ENCODE measurements at regions not wholly inside any gene's neighbourhood (a gene's known extent, or its start where the extent isn't known, plus 50 kb on each side); places are given as distances from the start of the nearest gene placed in this dataset.

- Mint-ChIP-seq H3K9me3 (no peaks in the 10 kb centered on the region), H3K27ac (no peak overlapping the region), H3K27me3 (ENCODE audit: insufficient read depth) (peaks cover 32% of the 10 kb centered on the region), H3K36me3 (ENCODE audit: low read depth) (no peaks in the 10 kb centered on the region), H3K4me3 (no peak overlapping the region), H3K4me1 (ENCODE audit: low read depth) (no peaks in the 10 kb centered on the region)
- DNase-seq (ENCODE audit: low spot score), result no peak
- intact Hi-C loops (cut with micrococcal nuclease), result no loop called here
Observed at GRCh38 chr14:104464907-104465306, 114.7 kb upstream of the C14orf180 start.

- peaks cover 24% of the 10 kb centered on the region for H3K27me3 Mint-ChIP-seq (ENCODE audit: insufficient read depth)
- no peak overlapping the region for H3K27ac Mint-ChIP-seq
- no peaks in the 10 kb centered on the region for H3K9me3 Mint-ChIP-seq
- H3K4me1 Mint-ChIP-seq (ENCODE audit: low read depth), result no peaks in the 10 kb centered on the region
- intact Hi-C loops (cut with micrococcal nuclease), result no loop called here
- H3K36me3 Mint-ChIP-seq (ENCODE audit: low read depth), result no peaks in the 10 kb centered on the region
- H3K4me3 Mint-ChIP-seq, result no peak overlapping the region
- DNase-seq (ENCODE audit: low spot score), result no peak
Observed at GRCh38 chr14:104465482-104466390, 113.8 kb upstream of the C14orf180 start.

GRCh38 chr14:104467236-104467635 is 112.3 kb upstream of the C14orf180 start:
- Mint-ChIP-seq H3K27ac (no peak overlapping the region), H3K4me3 (no peak overlapping the region), H3K9me3 (no peaks in the 10 kb centered on the region), H3K4me1 (ENCODE audit: low read depth) (no peaks in the 10 kb centered on the region), H3K27me3 (ENCODE audit: insufficient read depth) (peaks cover 17% of the 10 kb centered on the region), H3K36me3 (ENCODE audit: low read depth) (no peaks in the 10 kb centered on the region)
- intact Hi-C loops (cut with micrococcal nuclease), result no loop called here
- no peak for DNase-seq (ENCODE audit: low spot score)

- no peak for DNase-seq (ENCODE audit: low spot score)
- intact Hi-C loops (cut with micrococcal nuclease), result no loop called here
- H3K4me3 Mint-ChIP-seq, result no peak overlapping the region
- no peaks in the 10 kb centered on the region for H3K4me1 Mint-ChIP-seq (ENCODE audit: low read depth)
- peaks cover 16% of the 10 kb centered on the region for H3K27me3 Mint-ChIP-seq (ENCODE audit: insufficient read depth)
- no peaks in the 10 kb centered on the region for H3K36me3 Mint-ChIP-seq (ENCODE audit: low read depth)
- H3K27ac Mint-ChIP-seq, result no peak overlapping the region
- H3K9me3 Mint-ChIP-seq, result no peaks in the 10 kb centered on the region
Observed at GRCh38 chr14:104467641-104468040, 111.9 kb upstream of the C14orf180 start.

GRCh38 chr14:104469591-104469990 is 110.0 kb upstream of the C14orf180 start:
- Mint-ChIP-seq H3K27ac (no peak overlapping the region), H3K36me3 (ENCODE audit: low read depth) (no peaks in the 10 kb centered on the region), H3K9me3 (no peaks in the 10 kb centered on the region), H3K27me3 (ENCODE audit: insufficient read depth) (peaks cover 5% of the 10 kb centered on the region), H3K4me3 (no peak overlapping the region), H3K4me1 (ENCODE audit: low read depth) (no peaks in the 10 kb centered on the region)
- DNase-seq (ENCODE audit: low spot score), result no peak
- intact Hi-C loops (cut with micrococcal nuclease), result no loop called here

GRCh38 chr14:104470588-104470987 is 109.0 kb upstream of the C14orf180 start:
- Mint-ChIP-seq H3K9me3 (no peaks in the 10 kb centered on the region), H3K4me1 (ENCODE audit: low read depth) (no peaks in the 10 kb centered on the region), H3K27me3 (ENCODE audit: insufficient read depth) (peaks cover 5% of the 10 kb centered on the region), H3K4me3 (no peak overlapping the region), H3K36me3 (ENCODE audit: low read depth) (no peaks in the 10 kb centered on the region), H3K27ac (no peak overlapping the region)
- DNase-seq (ENCODE audit: low spot score), result no peak
- intact Hi-C loops (cut with micrococcal nuclease), result no loop called here

- intact Hi-C loops (cut with micrococcal nuclease), result no loop called here
- no peaks in the 10 kb centered on the region for H3K4me1 Mint-ChIP-seq (ENCODE audit: low read depth)
- no peak overlapping the region for H3K4me3 Mint-ChIP-seq
- no peaks in the 10 kb centered on the region for H3K36me3 Mint-ChIP-seq (ENCODE audit: low read depth)
- no peaks in the 10 kb centered on the region for H3K9me3 Mint-ChIP-seq
- no peak for DNase-seq (ENCODE audit: low spot score)
- H3K27me3 Mint-ChIP-seq (ENCODE audit: insufficient read depth), result peaks cover 5% of the 10 kb centered on the region
- no peak overlapping the region for H3K27ac Mint-ChIP-seq
Observed at GRCh38 chr14:104471114-104471513, 108.5 kb upstream of the C14orf180 start.

- no peaks in the 10 kb centered on the region for H3K36me3 Mint-ChIP-seq (ENCODE audit: low read depth)
- H3K4me3 Mint-ChIP-seq, result no peak overlapping the region
- H3K4me1 Mint-ChIP-seq (ENCODE audit: low read depth), result no peaks in the 10 kb centered on the region
- DNase-seq (ENCODE audit: low spot score), result no peak
- intact Hi-C loops (cut with micrococcal nuclease), result no loop called here
- no peak overlapping the region for H3K27ac Mint-ChIP-seq
- H3K9me3 Mint-ChIP-seq, result no peaks in the 10 kb centered on the region
- peaks cover 5% of the 10 kb centered on the region for H3K27me3 Mint-ChIP-seq (ENCODE audit: insufficient read depth)
Observed at GRCh38 chr14:104472073-104472472, 107.5 kb upstream of the C14orf180 start.

- H3K27me3 Mint-ChIP-seq (ENCODE audit: insufficient read depth), result peaks cover 5% of the 10 kb centered on the region
- no peaks in the 10 kb centered on the region for H3K4me1 Mint-ChIP-seq (ENCODE audit: low read depth)
- no peak for DNase-seq (ENCODE audit: low spot score)
- H3K4me3 Mint-ChIP-seq, result no peak overlapping the region
- H3K36me3 Mint-ChIP-seq (ENCODE audit: low read depth), result no peaks in the 10 kb centered on the region
- no peak overlapping the region for H3K27ac Mint-ChIP-seq
- intact Hi-C loops (cut with micrococcal nuclease), result no loop called here
- H3K9me3 Mint-ChIP-seq, result no peaks in the 10 kb centered on the region
Observed at GRCh38 chr14:104472536-104473243, 106.9 kb upstream of the C14orf180 start.

GRCh38 chr14:104473244-104473565 is 106.4 kb upstream of the C14orf180 start:
- H3K27me3 Mint-ChIP-seq (ENCODE audit: insufficient read depth), result peaks cover 7% of the 10 kb centered on the region
- no peak overlapping the region for H3K27ac Mint-ChIP-seq
- no peaks in the 10 kb centered on the region for H3K4me1 Mint-ChIP-seq (ENCODE audit: low read depth)
- H3K9me3 Mint-ChIP-seq, result no peaks in the 10 kb centered on the region
- H3K36me3 Mint-ChIP-seq (ENCODE audit: low read depth), result no peaks in the 10 kb centered on the region
- no peak for DNase-seq (ENCODE audit: low spot score)
- intact Hi-C loops (cut with micrococcal nuclease), result no loop called here
- no peak overlapping the region for H3K4me3 Mint-ChIP-seq

GRCh38 chr14:104473649-104474494 is 105.7 kb upstream of the C14orf180 start:
- no peaks in the 10 kb centered on the region for H3K36me3 Mint-ChIP-seq (ENCODE audit: low read depth)
- intact Hi-C loops (cut with micrococcal nuclease), result no loop called here
- no peak for DNase-seq (ENCODE audit: low spot score)
- H3K9me3 Mint-ChIP-seq, result no peaks in the 10 kb centered on the region
- no peaks in the 10 kb centered on the region for H3K4me1 Mint-ChIP-seq (ENCODE audit: low read depth)
- no peak overlapping the region for H3K27ac Mint-ChIP-seq
- H3K4me3 Mint-ChIP-seq, result no peak overlapping the region
- peaks cover 7% of the 10 kb centered on the region for H3K27me3 Mint-ChIP-seq (ENCODE audit: insufficient read depth)

GRCh38 chr14:104474495-104475213 is 104.9 kb upstream of the C14orf180 start:
- Mint-ChIP-seq H3K27ac (no peak overlapping the region), H3K27me3 (ENCODE audit: insufficient read depth) (peaks cover 7% of the 10 kb centered on the region), H3K9me3 (no peaks in the 10 kb centered on the region), H3K4me3 (no peak overlapping the region), H3K36me3 (ENCODE audit: low read depth) (no peaks in the 10 kb centered on the region), H3K4me1 (ENCODE audit: low read depth) (no peaks in the 10 kb centered on the region)
- DNase-seq (ENCODE audit: low spot score), result no peak
- intact Hi-C loops (cut with micrococcal nuclease), result no loop called here
